ENCODE measurements at regions not wholly inside any gene's neighbourhood (a gene's known extent, or its start where the extent isn't known, plus 50 kb on each side); places are given as distances from the start of the nearest gene placed in this dataset.

GRCh38 chr1:239322369-239322768 is 64.0 kb upstream of the CHRM3 start:
- no peak for DNase-seq (ENCODE audit: low read depth)

- no peak for DNase-seq (ENCODE audit: low read depth)
Measured at GRCh38 chr1:239321877-239322276, 64.5 kb upstream of the CHRM3 start.

- no peak for DNase-seq (ENCODE audit: low read depth)
Measured at GRCh38 chr1:239317948-239318347, 68.4 kb upstream of the CHRM3 start.

GRCh38 chr1:239315631-239316217 is 70.6 kb upstream of the CHRM3 start:
- DNase-seq (ENCODE audit: low read depth): no peak

GRCh38 chr1:239311331-239311730 is 75.0 kb upstream of the CHRM3 start:
- DNase-seq (ENCODE audit: low read depth): no peak

GRCh38 chr1:239308701-239309333 is 77.6 kb upstream of the CHRM3 start:
- no peak for DNase-seq (ENCODE audit: low read depth)

GRCh38 chr1:239307886-239308285 is 78.5 kb upstream of the CHRM3 start:
- no peak for DNase-seq (ENCODE audit: low read depth)

- DNase-seq (ENCODE audit: low read depth): no peak
Measured at GRCh38 chr1:239306426-239306825, 79.9 kb upstream of the CHRM3 start.

GRCh38 chr1:239303289-239303688 is 83.1 kb upstream of the CHRM3 start:
- no peak for DNase-seq (ENCODE audit: low read depth)

GRCh38 chr1:239302696-239303095 is 83.7 kb upstream of the CHRM3 start:
- DNase-seq (ENCODE audit: low read depth): no peak

- no peak for DNase-seq (ENCODE audit: low read depth)
Measured at GRCh38 chr1:239301251-239301650, 85.1 kb upstream of the CHRM3 start.

GRCh38 chr1:239297910-239298309 is 88.5 kb upstream of the CHRM3 start:
- no peak for DNase-seq (ENCODE audit: low read depth)

GRCh38 chr1:239293350-239294110 is 92.8 kb upstream of the CHRM3 start:
- no peak for DNase-seq (ENCODE audit: low read depth)

GRCh38 chr1:239288820-239289554 is 97.4 kb upstream of the CHRM3 start:
- DNase-seq (ENCODE audit: low read depth): no peak

- no peak for DNase-seq (ENCODE audit: low read depth)
Measured at GRCh38 chr1:239287296-239287695, 99.1 kb upstream of the CHRM3 start.

GRCh38 chr1:239283216-239283615 is 103.2 kb upstream of the CHRM3 start:
- DNase-seq (ENCODE audit: low read depth): no peak

- no peak for DNase-seq (ENCODE audit: low read depth)
Measured at GRCh38 chr1:239282411-239282810, 104.0 kb upstream of the CHRM3 start.

- no peak for DNase-seq (ENCODE audit: low read depth)
Measured at GRCh38 chr1:239276051-239276450, 110.3 kb upstream of the CHRM3 start.

- DNase-seq (ENCODE audit: low read depth): no peak
Measured at GRCh38 chr1:239274242-239274830, 112.0 kb upstream of the CHRM3 start.

- no peak for DNase-seq (ENCODE audit: low read depth)
Measured at GRCh38 chr1:239270509-239270908, 115.9 kb upstream of the CHRM3 start.

- DNase-seq (ENCODE audit: low read depth): no peak
Measured at GRCh38 chr1:239269706-239270105, 116.7 kb upstream of the CHRM3 start.

GRCh38 chr1:239268941-239269340 is 117.4 kb upstream of the CHRM3 start:
- no peak for DNase-seq (ENCODE audit: low read depth)

All from GM04504 (cell line).